KMS-11 (cell line): ENCODE measurements at regions not wholly inside any gene's neighbourhood (a gene's known extent, or its start where the extent isn't known, plus 50 kb on each side); places are given as distances from the start of the nearest gene placed in this dataset.

ENCODE experiments used
- H2AFZ ChIP-seq: fragments of 200-600 bp; sonication (generic); 2 replicates; pipeline ENCODE4 v1.6.1; 2016; ENCODE audit warnings: antibody characterized with exemption, mixed run types, low read depth
- H3K27ac ChIP-seq: fragments of 200-600 bp; sonication (generic); 2 replicates; pipeline ENCODE4 v1.6.1; 2016; ENCODE audit warnings: mild to moderate bottlenecking, mixed run types
- H3K27me3 ChIP-seq: fragments of 200-600 bp; sonication (generic); 2 replicates; pipeline ENCODE4 v1.6.1; 2017; ENCODE audit warnings: mild to moderate bottlenecking, low read depth, mixed run types, moderate library complexity; ENCODE audit not compliant: insufficient read depth
- H3K36me3 ChIP-seq: fragments of 200-600 bp; sonication (generic); 2 replicates; pipeline ENCODE4 v1.6.1; 2017; ENCODE audit warnings: mild to moderate bottlenecking, mixed run types; ENCODE audit not compliant: insufficient read depth
- H3K4me1 ChIP-seq: fragments of 200-600 bp; sonication (generic); 2 replicates; pipeline ENCODE4 v1.6.1; 2016; ENCODE audit warnings: mild to moderate bottlenecking, low read depth, mixed run types; ENCODE audit not compliant: poor library complexity, severe bottlenecking
- H3K4me2 ChIP-seq: fragments of 200-600 bp; sonication (generic); 2 replicates; pipeline ENCODE4 v1.7.0; 2016; ENCODE audit warnings: mild to moderate bottlenecking, mixed run types
- H3K4me3 ChIP-seq: fragments of 200-600 bp; sonication (generic); IDR thresholded peaks from 2 replicates; pipeline ENCODE4 v1.6.1; 2017; ENCODE audit warnings: low read depth, low read length, mixed read lengths; ENCODE audit not compliant: insufficient read depth
- H3K79me2 ChIP-seq: fragments of 200-600 bp; sonication (generic); 2 replicates; pipeline ENCODE4 v1.6.1; 2016; ENCODE audit warnings: low read depth, mixed run types; ENCODE audit not compliant: insufficient read depth
- H3K9ac ChIP-seq: fragments of 200-600 bp; sonication (generic); 2 replicates; pipeline ENCODE4 v1.6.1; 2016; ENCODE audit warnings: mild to moderate bottlenecking, mixed run types
- H4K20me1 ChIP-seq: fragments of 200-600 bp; sonication (generic); 2 replicates; pipeline ENCODE4 v1.6.1; 2016; ENCODE audit warnings: mild to moderate bottlenecking, mixed run types; ENCODE audit not compliant: insufficient read depth
- TF ChIP-seq, protein P1 (sequence below): fragments of 200-600 bp; sonication (generic); conservative IDR thresholded peaks from 2 replicates; pipeline ENCODE4 v1.6.1; 2017; ENCODE audit warnings: low read depth, mild to moderate bottlenecking, antibody characterized with exemption, low read length, moderate library complexity, mixed read lengths

DNA sequence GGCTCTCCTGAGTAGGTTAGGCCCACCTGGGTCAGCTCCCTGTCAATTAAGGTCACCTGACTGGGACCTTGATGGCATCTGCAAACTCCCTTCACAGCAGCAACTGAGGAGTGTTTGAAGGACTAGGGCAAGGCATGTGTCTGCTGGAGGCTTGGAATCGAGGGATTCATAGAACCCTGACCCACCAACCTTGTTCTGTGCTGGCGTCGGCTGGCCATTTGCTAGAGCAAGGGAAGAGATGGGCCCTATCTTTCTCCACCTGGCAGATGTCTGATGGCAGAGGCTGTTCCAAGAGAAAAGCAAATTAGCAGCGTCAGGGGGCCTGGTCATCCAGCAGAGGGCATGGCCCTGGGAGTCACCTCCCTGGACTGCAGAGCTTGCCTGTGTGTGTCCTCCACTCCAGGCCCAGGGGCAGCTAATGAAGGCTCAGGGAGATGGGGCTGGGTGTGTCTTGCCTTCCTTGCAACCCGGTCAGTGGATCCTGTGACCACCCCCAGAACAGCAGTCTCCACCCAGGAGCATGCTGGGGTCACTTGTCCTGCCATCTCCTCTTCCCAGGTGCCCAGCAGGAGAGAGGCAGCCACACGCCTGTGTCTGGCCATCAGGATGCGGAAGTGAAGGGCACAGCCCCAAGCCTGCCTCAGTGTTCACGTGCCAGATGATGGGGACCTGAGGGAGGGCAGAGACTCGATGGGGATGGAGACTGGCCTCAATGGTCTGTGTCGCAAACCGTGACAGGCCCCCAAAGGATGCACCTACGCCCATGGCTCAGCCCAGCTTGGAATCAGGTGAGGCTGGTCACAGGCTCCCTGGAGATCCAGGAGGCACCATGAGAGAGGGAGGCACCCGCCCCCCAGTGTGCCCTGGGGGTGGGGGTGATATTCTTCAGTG lies 53.9 kb downstream of the BARX1 start:
- Histone ChIP-seq H3K36me3 (no peaks in the 10 kb centered on the region), H3K9ac (no peak overlapping the region), H3K4me2 (no peak overlapping the region), H3K27ac (no peak overlapping the region), H4K20me1 (no peaks in the 10 kb centered on the region), H2AFZ (no peak overlapping the region), H3K4me1 (no peaks in the 10 kb centered on the region), H3K4me3 (no peak overlapping the region), H3K79me2 (no peaks in the 10 kb centered on the region), H3K27me3 (no peaks in the 10 kb centered on the region)
- TF ChIP-seq, protein P1, sequence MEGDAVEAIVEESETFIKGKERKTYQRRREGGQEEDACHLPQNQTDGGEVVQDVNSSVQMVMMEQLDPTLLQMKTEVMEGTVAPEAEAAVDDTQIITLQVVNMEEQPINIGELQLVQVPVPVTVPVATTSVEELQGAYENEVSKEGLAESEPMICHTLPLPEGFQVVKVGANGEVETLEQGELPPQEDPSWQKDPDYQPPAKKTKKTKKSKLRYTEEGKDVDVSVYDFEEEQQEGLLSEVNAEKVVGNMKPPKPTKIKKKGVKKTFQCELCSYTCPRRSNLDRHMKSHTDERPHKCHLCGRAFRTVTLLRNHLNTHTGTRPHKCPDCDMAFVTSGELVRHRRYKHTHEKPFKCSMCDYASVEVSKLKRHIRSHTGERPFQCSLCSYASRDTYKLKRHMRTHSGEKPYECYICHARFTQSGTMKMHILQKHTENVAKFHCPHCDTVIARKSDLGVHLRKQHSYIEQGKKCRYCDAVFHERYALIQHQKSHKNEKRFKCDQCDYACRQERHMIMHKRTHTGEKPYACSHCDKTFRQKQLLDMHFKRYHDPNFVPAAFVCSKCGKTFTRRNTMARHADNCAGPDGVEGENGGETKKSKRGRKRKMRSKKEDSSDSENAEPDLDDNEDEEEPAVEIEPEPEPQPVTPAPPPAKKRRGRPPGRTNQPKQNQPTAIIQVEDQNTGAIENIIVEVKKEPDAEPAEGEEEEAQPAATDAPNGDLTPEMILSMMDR = no peak

DNA sequence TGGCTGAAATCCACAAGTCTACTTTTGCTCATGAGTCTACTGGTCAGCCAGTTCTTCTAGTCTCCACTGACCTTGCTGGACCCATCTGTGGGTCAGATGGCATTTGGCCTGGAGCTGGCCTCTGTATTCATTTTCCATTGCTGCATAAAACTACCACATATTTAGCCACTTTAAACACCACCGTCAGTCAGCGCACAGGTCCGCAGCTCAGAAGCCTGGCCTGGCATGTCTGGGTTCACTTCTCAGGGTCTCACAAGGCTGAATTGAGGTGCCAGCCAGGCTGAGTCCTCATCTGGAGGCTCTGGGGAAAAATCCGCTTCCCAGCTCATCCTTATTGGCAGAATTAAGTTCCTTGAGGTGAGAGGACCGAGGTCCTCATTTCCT lies 54.7 kb downstream of the BARX1 start:
- H2AFZ ChIP-seq = no peak overlapping the region
- no peaks in the 10 kb centered on the region for H3K79me2 ChIP-seq
- H4K20me1 ChIP-seq = no peaks in the 10 kb centered on the region
- no peaks in the 10 kb centered on the region for H3K4me1 ChIP-seq
- TF ChIP-seq, protein P1 = no peak
- no peaks in the 10 kb centered on the region for H3K27me3 ChIP-seq
- H3K4me2 ChIP-seq = no peak overlapping the region
- no peak overlapping the region for H3K4me3 ChIP-seq
- no peaks in the 10 kb centered on the region for H3K36me3 ChIP-seq
- H3K9ac ChIP-seq = no peak overlapping the region
- H3K27ac ChIP-seq = no peak overlapping the region

- Histone ChIP-seq H3K4me2 (no peak overlapping the region), H4K20me1 (no peaks in the 10 kb centered on the region), H3K27me3 (no peaks in the 10 kb centered on the region), H3K4me1 (no peaks in the 10 kb centered on the region), H3K27ac (no peak overlapping the region), H3K9ac (no peak overlapping the region), H3K36me3 (no peaks in the 10 kb centered on the region), H3K79me2 (no peaks in the 10 kb centered on the region), H2AFZ (no peak overlapping the region), H3K4me3 (no peak overlapping the region)
- TF ChIP-seq, protein P1 = no peak
Measured at GRCh38 chr9:93899609-93900435, 55.3 kb downstream of the BARX1 start.

- no peak overlapping the region for H3K9ac ChIP-seq
- no peaks in the 10 kb centered on the region for H3K27me3 ChIP-seq
- TF ChIP-seq, protein P1 = no peak
- H3K4me3 ChIP-seq = no peak overlapping the region
- H4K20me1 ChIP-seq = no peaks in the 10 kb centered on the region
- no peak overlapping the region for H3K4me2 ChIP-seq
- H3K79me2 ChIP-seq = no peaks in the 10 kb centered on the region
- no peak overlapping the region for H2AFZ ChIP-seq
- H3K4me1 ChIP-seq = no peaks in the 10 kb centered on the region
- H3K27ac ChIP-seq = no peak overlapping the region
- no peaks in the 10 kb centered on the region for H3K36me3 ChIP-seq
Measured at GRCh38 chr9:93898502-93899426, 56.4 kb downstream of the BARX1 start.
